ENCODE measurements at regions not wholly inside any gene's neighbourhood (a gene's known extent, or its start where the extent isn't known, plus 50 kb on each side); places are given as distances from the start of the nearest gene placed in this dataset.

GRCh38 chr6:112522587-112522986 lies 175.5 kb downstream of the RFPL4B start:
- H3K27me3 Mint-ChIP-seq (ENCODE audit: low read depth, unreplicated experiment): no peaks in the 10 kb centered on the region
- Histone ChIP-seq H3K79me2 (ENCODE audit: insufficient read depth, low read length) (no peaks in the 10 kb centered on the region), H3K9me3 (ENCODE audit: insufficient read depth, low read depth, low read length) (no peaks in the 10 kb centered on the region), H3K27ac (ENCODE audit: low read depth, low read length) (no peak overlapping the region), H4K20me1 (ENCODE audit: insufficient read depth, low read length) (no peaks in the 10 kb centered on the region), H3K4me2 (ENCODE audit: low read length) (no peak overlapping the region), H3K36me3 (ENCODE audit: insufficient read depth, low read length) (no peaks in the 10 kb centered on the region), H2AFZ (ENCODE audit: low read depth, low read length) (no peak overlapping the region), H3K27me3 (ENCODE audit: insufficient read depth, low read length) (no peaks in the 10 kb centered on the region), H3K4me3 (ENCODE audit: insufficient read depth, low read depth, low read length) (no peak overlapping the region), H3K9ac (ENCODE audit: low read length) (no peak overlapping the region), H3K4me1 (ENCODE audit: insufficient read depth, low read length) (no peaks in the 10 kb centered on the region)
- no peak overlapping the region for H3K27ac Mint-ChIP-seq (ENCODE audit: unreplicated experiment)
- no peak for FAIRE-seq
- H3K9me3 Mint-ChIP-seq (ENCODE audit: unreplicated experiment): no peaks in the 10 kb centered on the region
- DNase-seq (ENCODE audit: low read depth): no peak
- TF ChIP-seq EZH2 (IDR thresholded peaks at IDR 0.05; ENCODE audit: insufficient read depth, low read length) (no peak), CTCF (IDR thresholded peaks at IDR 0.05; ENCODE audit: insufficient read depth, low read depth, low read length) (no peak)
- H3K4me3 Mint-ChIP-seq (ENCODE audit: unreplicated experiment): no peak overlapping the region
- H3K36me3 Mint-ChIP-seq (ENCODE audit: low read depth, unreplicated experiment): no peaks in the 10 kb centered on the region
- peaks cover 2% of the 10 kb centered on the region for H3K4me1 Mint-ChIP-seq (ENCODE audit: low read depth, unreplicated experiment)

- no peaks in the 10 kb centered on the region for H3K36me3 Mint-ChIP-seq (ENCODE audit: low read depth, unreplicated experiment)
- no peaks in the 10 kb centered on the region for H3K27me3 Mint-ChIP-seq (ENCODE audit: low read depth, unreplicated experiment)
- peaks cover under 1% of the 10 kb centered on the region for H3K9me3 Mint-ChIP-seq (ENCODE audit: unreplicated experiment)
- no peak overlapping the region for H3K9ac ChIP-seq (ENCODE audit: low read length)
- no peak overlapping the region for H3K4me3 ChIP-seq (ENCODE audit: insufficient read depth, low read depth, low read length)
- DNase-seq (ENCODE audit: low read depth) (no peak), FAIRE-seq (no peak)
- H3K4me2 ChIP-seq (ENCODE audit: low read length): no peak overlapping the region
- H3K27ac ChIP-seq (ENCODE audit: low read depth, low read length): no peak overlapping the region
- H3K27ac Mint-ChIP-seq (ENCODE audit: unreplicated experiment): no peak overlapping the region
- no peaks in the 10 kb centered on the region for H3K4me1 ChIP-seq (ENCODE audit: insufficient read depth, low read length)
- H3K9me3 ChIP-seq (ENCODE audit: insufficient read depth, low read depth, low read length): no peaks in the 10 kb centered on the region
- no peaks in the 10 kb centered on the region for H3K27me3 ChIP-seq (ENCODE audit: insufficient read depth, low read length)
- H3K36me3 ChIP-seq (ENCODE audit: insufficient read depth, low read length): no peaks in the 10 kb centered on the region
- no peak overlapping the region for H3K4me3 Mint-ChIP-seq (ENCODE audit: unreplicated experiment)
- TF ChIP-seq EZH2 (IDR thresholded peaks at IDR 0.05; ENCODE audit: insufficient read depth, low read length): no peak
- TF ChIP-seq CTCF (IDR thresholded peaks at IDR 0.05; ENCODE audit: insufficient read depth, low read depth, low read length): no peak
- H3K4me1 Mint-ChIP-seq (ENCODE audit: low read depth, unreplicated experiment): peaks cover 2% of the 10 kb centered on the region
- no peaks in the 10 kb centered on the region for H3K79me2 ChIP-seq (ENCODE audit: insufficient read depth, low read length)
- no peak overlapping the region for H2AFZ ChIP-seq (ENCODE audit: low read depth, low read length)
- H4K20me1 ChIP-seq (ENCODE audit: insufficient read depth, low read length): no peaks in the 10 kb centered on the region
These were observed 176.9 kb downstream of the RFPL4B start for GRCh38 chr6:112524071-112524470.

- H3K27me3 Mint-ChIP-seq (ENCODE audit: low read depth, unreplicated experiment): no peaks in the 10 kb centered on the region
These were observed 178.6 kb downstream of the RFPL4B start for GRCh38 chr6:112525749-112526148.

More at GRCh38 chr6:112525749-112526148, 178.6 kb downstream of the RFPL4B start:
- no peak overlapping the region for H3K27ac Mint-ChIP-seq (ENCODE audit: unreplicated experiment)
- TF ChIP-seq EZH2 (IDR thresholded peaks at IDR 0.05; ENCODE audit: insufficient read depth, low read length) (no peak), CTCF (IDR thresholded peaks at IDR 0.05; ENCODE audit: insufficient read depth, low read depth, low read length) (no peak)
- Histone ChIP-seq H3K4me2 (ENCODE audit: low read length) (no peak overlapping the region), H3K9me3 (ENCODE audit: insufficient read depth, low read depth, low read length) (no peaks in the 10 kb centered on the region), H2AFZ (ENCODE audit: low read depth, low read length) (no peak overlapping the region), H3K9ac (ENCODE audit: low read length) (no peak overlapping the region), H3K79me2 (ENCODE audit: insufficient read depth, low read length) (no peaks in the 10 kb centered on the region), H3K27ac (ENCODE audit: low read depth, low read length) (no peak overlapping the region), H3K4me3 (ENCODE audit: insufficient read depth, low read depth, low read length) (no peak overlapping the region), H4K20me1 (ENCODE audit: insufficient read depth, low read length) (no peaks in the 10 kb centered on the region), H3K27me3 (ENCODE audit: insufficient read depth, low read length) (no peaks in the 10 kb centered on the region), H3K4me1 (ENCODE audit: insufficient read depth, low read length) (no peaks in the 10 kb centered on the region), H3K36me3 (ENCODE audit: insufficient read depth, low read length) (no peaks in the 10 kb centered on the region)
- DNase-seq (ENCODE audit: low read depth) (no peak), FAIRE-seq (no peak)
- no peak overlapping the region for H3K4me3 Mint-ChIP-seq (ENCODE audit: unreplicated experiment)
- H3K36me3 Mint-ChIP-seq (ENCODE audit: low read depth, unreplicated experiment): no peaks in the 10 kb centered on the region
- peaks cover 2% of the 10 kb centered on the region for H3K4me1 Mint-ChIP-seq (ENCODE audit: low read depth, unreplicated experiment)
- peaks cover 3% of the 10 kb centered on the region for H3K9me3 Mint-ChIP-seq (ENCODE audit: unreplicated experiment)
